HG02970 (cell line): ENCODE measurements at regions not wholly inside any gene's neighbourhood (a gene's known extent, or its start where the extent isn't known, plus 50 kb on each side); places are given as distances from the start of the nearest gene placed in this dataset.

Experiments
- ATAC-seq: cut with Tn5 transposase; IDR thresholded peaks from one replicate; pipeline ENCODE4 v1.9.1; 2021; ENCODE audit warnings: mild to moderate bottlenecking, moderate library complexity, moderate number of reproducible peaks; ENCODE audit not compliant: unreplicated experiment, low FRiP score

DNA sequence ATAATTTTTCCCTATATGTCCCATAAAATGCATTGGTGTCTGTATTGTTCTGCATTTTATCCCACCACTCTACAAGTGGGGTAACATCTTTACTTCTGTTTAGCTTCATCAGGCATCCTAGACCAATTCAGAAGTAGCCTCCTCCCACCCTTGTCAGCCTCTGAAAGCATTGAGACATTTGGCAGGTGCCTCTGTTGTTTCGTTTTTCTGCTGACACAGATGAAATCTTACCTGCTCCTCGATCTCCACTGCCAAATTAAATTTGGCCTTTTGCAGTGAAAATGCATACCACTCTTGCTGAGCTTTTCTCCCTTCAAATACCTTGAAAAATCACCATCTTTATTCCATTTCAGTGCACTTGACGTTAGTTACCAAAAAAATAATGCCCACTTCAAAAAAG, 83.5 kb upstream of the STARD13 start:
- ATAC-seq = no peak

DNA sequence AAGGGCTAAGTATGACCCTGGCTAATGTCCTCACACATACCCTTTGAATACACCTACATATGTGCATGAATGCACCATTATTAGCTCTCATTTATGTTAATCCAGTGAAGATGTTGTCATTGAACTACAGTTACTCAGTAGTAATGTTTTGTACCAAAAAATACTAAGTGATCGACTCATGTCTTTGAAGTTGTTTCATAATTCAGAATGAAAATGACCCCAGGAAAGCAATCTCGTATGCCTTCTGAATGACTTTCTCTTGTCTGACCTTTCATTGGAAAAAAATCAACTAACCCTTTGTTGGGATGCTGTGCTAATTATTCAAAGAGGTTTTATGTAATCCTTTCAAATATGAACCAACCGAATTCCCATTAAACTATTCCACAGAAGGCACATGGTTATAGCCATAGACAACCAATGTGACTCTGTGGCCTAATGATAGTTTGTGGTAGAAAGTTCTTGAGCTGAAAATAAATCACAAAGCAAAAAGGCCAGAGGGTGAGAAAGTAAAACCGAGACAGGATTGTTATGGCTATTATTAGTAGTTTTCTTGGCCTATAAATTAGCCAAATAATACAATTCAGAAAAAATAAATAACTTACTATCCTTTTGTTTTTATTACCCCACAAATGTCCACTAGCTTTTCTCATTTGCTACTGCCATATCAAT, 86.8 kb upstream of the STARD13 start:
- no peak for ATAC-seq

DNA sequence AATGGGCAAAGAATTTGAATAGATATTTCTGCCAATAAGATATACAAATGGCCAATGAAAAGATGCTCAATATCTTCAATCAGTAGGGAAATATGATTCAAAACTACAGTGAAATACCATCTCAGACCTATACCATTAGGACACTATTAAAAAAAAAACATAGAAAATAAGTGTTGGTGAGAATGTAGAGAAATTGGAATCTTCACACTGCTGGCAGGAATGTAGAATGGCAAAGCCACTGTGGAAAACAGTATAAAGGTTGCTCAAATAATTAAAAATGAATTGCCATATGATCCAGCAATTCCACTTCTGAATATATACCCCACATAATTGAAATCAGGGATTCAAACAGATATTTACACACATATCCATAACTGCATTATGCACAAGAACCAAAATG, 88.1 kb upstream of the STARD13 start:
- no peak for ATAC-seq

DNA sequence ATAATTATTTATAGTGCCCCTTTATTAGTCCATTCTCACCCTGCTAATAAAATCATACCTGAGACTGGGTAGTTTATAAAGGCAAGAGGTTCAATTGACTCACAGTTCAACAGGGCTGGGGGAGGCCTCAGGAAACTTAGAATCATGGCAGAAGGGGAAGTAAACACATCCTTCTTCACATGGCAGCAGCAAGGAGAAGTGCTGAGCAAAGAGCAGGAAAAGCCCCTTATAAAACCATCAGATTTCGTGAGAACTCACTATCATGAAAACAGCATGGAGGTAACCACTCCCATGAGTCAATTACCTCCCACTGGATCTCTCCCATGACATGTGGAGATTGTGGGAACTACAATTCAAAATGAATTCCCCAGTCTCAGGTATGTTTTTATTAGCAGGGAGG, 89.9 kb upstream of the STARD13 start:
- ATAC-seq = no peak

DNA sequence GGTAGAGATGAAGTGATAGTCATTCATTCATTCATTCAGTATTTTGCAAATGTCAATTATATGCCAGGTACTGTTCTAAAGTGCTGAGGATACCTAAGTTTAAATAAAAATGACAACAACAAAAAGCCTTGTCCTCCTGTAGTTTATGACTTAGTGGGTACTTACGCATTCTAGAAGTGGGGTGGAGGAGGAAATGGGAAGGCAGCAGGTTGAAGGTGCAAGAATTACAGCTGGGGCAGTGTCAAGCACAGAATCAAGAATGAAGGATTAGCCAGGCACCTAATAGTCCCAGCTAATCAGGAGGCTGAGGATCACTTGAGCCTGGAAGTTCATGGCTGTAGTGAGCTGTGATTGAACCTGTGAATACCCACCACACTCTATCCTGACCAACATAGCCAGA, 90.7 kb upstream of the STARD13 start:
- ATAC-seq = no peak

DNA sequence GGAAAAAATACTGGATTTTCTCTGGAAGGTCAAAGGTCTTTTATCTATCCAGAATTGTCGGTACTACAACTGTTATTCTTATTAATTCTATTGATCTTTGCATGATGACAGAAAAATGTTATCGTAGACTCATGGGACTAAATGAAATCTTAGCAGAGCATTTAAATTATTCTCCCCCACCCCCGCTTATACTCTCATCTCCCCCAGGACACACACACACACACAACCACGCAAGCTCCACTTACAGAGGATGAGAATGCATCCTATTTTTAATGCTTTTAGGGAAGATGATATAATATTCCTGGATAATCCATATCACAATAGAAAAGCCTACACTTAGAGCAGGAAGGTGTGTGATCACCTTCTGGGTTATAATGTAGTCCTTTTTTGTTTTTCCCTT, 91.9 kb upstream of the STARD13 start:
- no peak for ATAC-seq

DNA sequence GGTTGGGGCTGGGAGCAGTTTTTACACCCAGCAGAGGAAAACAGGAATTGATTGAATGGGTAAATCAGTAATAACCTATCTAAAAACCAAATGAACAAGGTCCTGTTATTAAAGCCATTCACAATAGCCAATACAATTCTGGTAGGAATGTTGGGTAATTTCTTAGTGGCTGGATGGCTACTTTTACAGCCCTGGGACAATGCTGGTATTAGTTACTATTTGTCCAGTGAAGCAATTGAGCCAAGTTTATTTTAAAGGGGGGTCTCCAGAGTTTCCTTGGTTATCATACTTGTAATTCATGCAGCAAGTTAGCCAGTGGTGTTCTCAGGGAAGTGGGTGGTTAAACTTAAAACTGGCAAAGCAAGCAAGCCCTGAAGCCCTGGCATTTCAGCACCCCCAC, 92.3 kb upstream of the STARD13 start:
- ATAC-seq = no peak

DNA sequence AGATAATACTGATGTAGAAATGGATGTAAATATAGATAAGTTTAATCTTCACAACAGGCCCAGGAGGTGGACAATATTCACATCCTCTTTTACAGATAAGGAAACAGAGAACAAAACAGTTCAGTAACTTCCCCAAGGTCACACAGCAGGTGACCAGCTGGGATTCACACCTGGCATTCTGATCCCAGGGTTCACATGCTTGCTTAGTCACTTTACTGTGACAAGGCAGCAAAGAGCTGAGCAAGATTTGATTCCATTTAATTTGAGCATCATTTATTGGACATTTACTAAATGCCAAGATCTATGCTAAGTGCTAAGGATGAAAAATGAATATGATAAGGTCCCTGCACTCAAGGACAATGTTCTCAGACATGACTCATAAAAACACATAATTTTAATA, 94.1 kb upstream of the STARD13 start:
- ATAC-seq = no peak

DNA sequence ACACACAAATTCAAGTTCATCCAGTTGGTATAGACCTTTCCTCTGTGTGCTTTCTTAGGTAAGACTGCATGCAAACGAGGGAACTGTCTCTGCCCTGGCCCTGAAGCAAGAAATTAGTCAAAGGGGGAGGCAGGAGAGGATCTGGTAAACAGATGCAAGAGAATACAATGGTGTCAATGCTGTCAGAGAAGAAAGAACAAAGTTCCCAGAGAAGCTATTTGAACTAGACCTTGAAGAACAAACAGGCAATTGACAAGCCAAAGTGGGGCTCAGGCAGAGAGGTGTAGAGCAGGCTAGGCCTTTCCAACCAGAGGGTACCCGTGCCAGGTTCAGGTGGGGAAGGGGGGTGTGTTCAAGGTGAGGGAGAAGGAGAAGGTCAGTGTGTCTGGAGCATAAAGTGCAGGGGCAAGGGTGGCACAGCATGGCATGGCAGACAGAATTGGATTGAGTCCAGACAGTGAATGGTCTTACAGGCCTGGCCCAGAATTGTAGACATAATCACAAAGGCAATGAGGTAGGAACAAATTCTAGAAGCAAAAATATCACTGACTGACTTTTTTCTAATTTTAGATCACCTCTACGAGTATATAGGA, 95.0 kb upstream of the STARD13 start:
- ATAC-seq = no peak

DNA sequence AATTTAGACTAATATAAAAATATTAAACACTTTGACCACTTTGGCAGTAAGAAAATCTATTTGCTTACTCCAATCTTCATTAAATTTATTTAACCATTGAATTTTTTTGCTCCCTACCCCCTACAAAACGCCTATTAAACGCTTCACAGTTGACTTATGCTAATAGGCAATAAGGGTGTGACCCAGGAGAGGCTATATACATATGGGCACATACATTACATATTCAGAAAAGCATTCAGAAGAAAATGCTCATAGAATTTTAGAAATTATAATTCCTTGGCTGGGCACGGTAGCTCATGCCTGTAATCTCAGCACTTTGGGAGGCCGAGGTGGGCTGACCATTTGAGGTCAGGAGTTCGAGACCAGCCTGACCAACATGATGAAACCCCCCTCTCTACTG, 95.6 kb upstream of the STARD13 start:
- no peak for ATAC-seq

DNA sequence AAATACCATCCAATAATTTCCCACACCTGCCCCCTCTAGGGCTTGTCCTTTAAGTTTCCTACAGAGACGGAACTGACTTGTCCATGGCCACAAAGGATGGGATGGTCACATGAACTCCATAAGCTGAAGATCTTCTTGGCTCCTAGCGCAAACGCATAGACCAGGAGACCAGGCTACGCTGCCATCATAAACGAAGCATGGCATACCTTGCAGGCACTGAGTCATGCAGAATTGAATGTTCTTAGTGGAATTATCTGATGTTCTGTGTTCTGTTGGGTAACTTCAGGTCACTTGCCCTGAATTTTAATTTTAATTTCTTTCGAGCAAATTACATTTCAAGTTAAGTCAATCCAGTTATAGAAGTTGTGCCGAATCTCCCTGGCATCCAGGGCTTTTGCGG, 96.4 kb upstream of the STARD13 start:
- ATAC-seq = no peak

DNA sequence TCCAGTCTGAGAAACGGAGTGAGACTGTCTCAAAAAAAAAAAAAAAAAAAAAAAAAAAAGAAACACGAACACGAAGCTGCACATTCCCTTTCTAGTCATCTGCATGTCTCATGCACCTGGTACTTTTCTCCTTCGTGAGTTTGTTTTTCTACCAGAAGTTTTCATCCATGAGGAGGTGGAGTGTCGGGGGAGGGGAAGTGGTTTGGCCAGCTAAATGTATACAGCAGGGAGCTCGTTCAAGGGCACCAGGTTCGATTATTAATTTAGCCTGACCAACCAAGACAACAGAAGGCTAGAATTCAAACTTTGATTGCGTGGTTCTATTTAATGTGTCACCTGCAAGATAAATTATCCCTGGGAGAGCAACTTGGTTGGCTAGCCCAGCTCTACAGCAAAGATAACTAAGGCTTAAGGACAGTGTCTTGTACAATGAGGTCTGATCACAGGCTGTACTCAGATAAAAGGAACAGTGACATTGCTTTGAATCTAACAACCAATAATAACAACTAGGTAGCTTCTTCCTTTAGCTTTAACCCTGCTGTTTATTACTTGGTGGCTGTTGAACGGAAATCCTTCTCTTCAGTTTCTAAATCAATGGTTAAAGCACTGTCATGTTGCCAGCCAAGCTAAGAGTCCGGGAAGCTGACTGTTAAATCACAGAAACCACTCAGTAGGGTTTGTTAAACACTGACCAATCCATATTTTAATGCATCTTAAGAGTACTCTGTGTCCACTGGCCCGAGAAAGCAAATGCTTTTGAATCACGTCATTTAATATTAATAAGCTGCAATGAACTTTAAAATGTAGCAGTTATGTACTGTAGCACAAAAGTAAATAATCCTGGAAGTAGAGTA, 98.4 kb upstream of the STARD13 start:
- ATAC-seq = no peak

DNA sequence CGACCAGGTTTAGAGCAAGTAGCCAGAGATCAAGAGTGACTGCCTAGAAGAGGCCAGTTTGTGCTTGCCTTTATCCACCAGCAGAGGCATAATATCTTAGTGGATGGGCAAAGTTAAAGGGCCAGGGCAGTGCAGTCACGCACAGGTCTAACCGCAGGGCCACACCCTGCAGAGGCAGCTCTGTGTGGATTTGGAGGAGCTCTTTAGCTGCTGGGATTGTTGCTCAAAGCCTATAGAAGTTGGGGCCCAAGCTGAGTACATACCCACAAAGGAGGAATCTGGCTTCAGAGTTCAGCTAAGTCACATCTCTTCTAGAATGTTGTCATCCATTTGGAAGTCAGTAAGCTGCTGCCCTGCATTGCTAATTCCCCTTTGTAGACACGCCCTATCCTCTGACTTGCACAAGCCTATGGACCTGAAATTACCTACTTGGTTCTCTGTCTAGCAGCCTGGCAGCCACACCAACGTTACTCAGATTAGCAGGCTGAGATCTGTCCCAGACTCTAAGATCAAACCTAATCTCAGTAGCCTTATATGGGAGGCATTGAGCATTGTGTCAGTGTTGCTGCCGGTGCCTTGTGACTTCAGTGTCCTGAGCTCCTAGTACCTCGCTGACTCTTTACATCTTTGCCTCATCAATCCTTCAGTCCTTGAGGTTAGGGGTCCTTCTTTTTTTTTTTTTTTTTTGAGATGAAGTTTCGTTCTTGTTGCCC, 102.9 kb upstream of the STARD13 start:
- no peak for ATAC-seq

DNA sequence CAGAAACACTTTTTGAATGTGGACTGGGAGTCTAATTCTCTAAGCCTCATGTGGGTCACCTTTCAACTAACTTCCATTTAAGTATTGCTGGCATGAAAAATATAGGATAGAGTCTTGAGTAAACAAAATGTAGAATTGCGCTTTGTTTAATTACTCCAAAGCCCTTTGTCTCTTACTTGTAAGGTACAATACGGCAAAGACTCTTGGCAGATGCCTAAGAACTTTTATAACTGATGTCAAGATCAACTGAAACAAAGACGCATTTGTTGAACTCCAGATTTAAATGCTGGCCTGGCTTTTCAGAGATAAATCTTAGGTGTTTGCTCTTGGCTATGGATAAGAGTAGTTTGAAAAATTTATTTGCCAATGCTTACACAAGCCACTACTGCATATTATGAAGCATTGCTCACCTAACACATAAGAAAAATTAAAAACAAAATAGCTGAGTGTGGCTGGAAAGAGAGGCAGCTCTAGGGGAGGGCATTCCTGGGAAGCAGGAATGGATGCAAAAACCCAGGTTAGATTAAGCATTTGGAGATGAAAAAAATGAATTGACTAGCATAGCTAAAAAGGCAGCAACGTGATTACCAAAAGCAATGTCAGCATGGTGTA, 107.3 kb upstream of the STARD13 start:
- ATAC-seq = no peak

DNA sequence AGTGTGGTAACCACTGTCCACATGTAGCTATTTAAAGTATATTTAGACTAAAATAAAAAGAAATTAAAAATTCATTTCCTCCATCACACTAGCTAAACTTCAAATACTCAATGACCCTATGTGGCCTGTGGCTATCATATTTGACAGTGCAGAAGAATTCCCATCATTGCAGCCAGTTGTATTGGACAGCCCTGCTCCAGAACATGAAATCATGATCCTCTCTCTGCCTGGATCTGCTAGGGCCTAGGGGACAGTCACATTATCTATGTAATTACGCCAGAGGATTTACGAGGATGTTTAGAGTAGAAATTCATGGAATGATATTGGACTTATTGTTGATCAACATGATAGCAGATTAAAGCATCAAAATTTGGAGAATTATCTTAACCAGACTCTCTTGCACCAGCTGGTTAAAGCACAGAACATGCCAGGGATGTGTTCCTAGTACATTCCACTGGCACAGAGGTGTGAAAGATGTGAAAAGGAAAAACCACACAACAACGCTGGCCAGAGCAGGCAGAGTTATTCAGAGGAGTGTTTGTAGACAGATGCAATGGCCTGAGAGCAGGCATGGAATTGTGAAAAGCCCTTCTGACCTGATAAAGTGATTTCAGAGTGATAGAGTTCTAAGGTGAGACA, 108.9 kb upstream of the STARD13 start:
- ATAC-seq = no peak

DNA sequence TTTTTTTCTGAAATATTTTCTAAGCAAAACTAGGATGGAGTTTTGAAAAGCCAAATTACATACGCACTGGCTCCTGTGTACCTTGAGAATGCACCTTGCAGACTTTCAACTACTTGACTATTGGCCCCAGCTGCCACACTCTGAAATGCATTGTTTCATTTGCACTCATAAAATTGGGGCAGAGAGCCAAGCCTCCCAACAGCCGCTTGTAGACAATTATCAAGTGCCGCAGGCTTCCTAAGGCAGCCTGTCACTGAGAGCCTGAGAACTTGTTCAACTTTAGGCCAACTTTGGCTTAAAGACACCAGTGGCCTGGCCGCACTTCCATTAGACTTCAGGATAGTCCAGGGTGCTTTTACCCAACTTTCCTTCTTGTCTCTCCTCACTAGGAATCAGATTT, 115.7 kb upstream of the STARD13 start:
- ATAC-seq = no peak

DNA sequence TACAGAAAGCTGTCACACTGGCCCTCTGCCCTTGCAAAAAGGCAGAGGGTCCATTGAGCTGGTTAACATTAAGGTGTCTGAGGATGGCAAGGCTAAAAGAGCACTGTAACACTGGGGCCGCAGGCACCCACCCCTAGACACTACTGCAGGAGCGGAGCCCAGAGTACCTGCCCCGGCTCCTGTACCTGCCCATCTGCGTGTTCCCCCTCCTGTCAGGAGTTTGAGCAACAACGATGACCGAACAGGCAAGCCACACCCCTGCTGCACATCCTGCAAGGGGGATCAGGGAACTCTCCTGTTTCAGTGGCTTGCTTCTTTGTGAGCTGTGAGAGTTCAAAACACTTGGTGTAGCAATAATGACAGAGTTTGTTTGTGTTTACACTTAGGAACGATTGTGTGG, 117.4 kb upstream of the STARD13 start:
- ATAC-seq = no peak

DNA sequence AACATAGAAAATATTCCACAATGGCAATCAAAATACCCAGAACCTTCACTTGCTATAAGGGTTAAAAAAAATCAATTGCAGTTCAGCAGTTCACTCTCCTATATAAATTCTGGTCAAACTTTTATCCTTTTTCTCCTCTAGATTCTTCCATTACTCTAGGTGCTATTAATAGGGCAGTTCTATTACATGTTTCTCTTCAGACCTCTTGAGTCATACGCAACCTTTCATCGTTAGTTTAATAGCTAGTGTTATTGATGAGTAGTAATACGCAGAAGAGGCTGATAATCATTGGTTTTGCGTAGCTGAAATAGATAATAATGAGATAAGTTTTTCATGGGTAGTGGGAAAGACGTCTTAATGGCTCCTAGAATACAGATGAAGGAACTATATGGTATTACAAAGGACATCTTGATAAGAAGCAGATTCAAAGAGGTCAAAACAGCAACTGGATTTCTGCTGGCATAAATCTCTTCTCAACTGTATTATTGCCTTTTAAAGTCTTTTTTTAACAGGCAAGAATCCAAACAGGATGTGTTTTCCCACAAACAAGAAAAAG, 118.3 kb upstream of the STARD13 start:
- ATAC-seq = no peak

DNA sequence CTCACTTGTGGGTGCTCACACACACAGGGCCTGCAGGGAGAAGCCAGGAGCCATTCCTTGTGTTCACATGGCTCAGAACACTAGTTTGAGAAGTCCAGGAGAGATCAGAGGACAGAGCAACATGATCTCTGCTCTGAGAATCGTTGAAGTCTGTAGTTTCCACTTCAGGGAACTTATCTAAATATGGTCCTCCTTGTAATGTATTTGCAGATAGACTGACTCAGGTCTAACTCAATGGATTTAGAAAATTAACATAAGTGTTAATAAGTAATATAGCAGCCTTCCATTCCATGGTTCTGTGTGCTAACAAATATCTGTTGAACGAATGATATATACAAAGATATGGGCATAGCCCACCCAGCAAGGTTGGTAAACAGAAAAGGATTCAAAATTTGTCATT, 119.8 kb upstream of the STARD13 start:
- ATAC-seq = no peak
